ENCODE measurements at regions not wholly inside any gene's neighbourhood (a gene's known extent, or its start where the extent isn't known, plus 50 kb on each side); places are given as distances from the start of the nearest gene placed in this dataset.

DNA sequence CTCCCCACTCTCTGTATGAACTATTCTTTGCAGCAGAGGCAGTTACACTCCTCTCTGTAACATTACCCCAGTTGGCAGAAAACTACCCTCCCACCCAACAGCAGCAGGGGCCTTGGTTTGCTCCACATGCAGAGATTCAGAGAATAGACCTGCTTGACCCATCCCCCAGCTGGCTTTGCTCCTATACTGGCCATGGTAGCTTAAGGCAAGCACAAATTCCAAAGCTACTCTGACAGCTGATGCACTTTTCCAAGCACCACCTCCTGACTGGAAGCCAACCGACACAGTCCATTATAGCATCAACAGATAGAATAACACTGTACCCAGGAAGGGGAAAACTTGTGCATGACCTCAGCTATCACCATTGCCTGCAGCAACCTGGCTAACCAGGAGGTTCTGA is 846.5 kb upstream of the NCAM2 start:
- DNase-seq (ENCODE audit: low spot score), result no peak
- Histone ChIP-seq H3K4me1 (ENCODE audit: control insufficient read depth in 2 of 2, insufficient read depth in 1 of 2, low read depth in 1 of 2, low read length in 2 of 2) (no peaks in the 10 kb centered on the region), H2AFZ (ENCODE audit: low read length) (no peak overlapping the region), H2AK5ac (ENCODE audit: low read depth, low read length) (no peak overlapping the region), H3K27ac (replicated peaks; ENCODE audit: low read length) (no peak overlapping the region), H2BK15ac (ENCODE audit: low read length) (no peak overlapping the region), H2BK120ac (ENCODE audit: low read depth, low read length) (no peak overlapping the region), H3K9me3 (replicated peaks in 1 of 2; ENCODE audit: control insufficient read depth in 2 of 2, insufficient read depth in 1 of 2, low read depth in 1 of 2, low read length in 2 of 2) (peaks cover 0 to 8% of the 10 kb centered on the region in 2 donors), H3K4me2 (ENCODE audit: insufficient read depth, low read length, poor library complexity, severe bottlenecking) (no peak overlapping the region), H3K14ac (ENCODE audit: low read length) (no peak overlapping the region), H3K27me3 (ENCODE audit: control insufficient read depth in 3 of 3, insufficient read depth in 3 of 3, low read depth in 1 of 3, low read length in 3 of 3) (no peaks in the 10 kb centered on the region), H3K23ac (ENCODE audit: low read depth, low read length, poor library complexity) (no peak overlapping the region), H4K8ac (ENCODE audit: low read depth, low read length) (no peak overlapping the region), H3K36me3 (replicated peaks in 1 of 2; ENCODE audit: control insufficient read depth in 2 of 2, insufficient read depth in 2 of 2, low read length in 2 of 2) (no peaks in the 10 kb centered on the region), H4K91ac (ENCODE audit: low read depth, low read length, poor library complexity) (no peak overlapping the region), H3K18ac (ENCODE audit: low read length) (no peak overlapping the region), H3K79me1 (ENCODE audit: low read depth, low read length) (no peaks in the 10 kb centered on the region), H2BK5ac (ENCODE audit: low read length) (no peak overlapping the region), H3K4ac (ENCODE audit: low read length) (no peak overlapping the region), H2BK12ac (ENCODE audit: low read length) (no peak overlapping the region), H3K9ac (ENCODE audit: low read depth, low read length, poor library complexity) (no peak overlapping the region), H3K4me3 (ENCODE audit: low read length in 2 of 2) (no peak overlapping the region)
- WGBS, 2 donors (ENCODE audit: extremely low coverage in 2 of 2, insufficient read length in 2 of 2, insufficient replicate concordance in 1 of 2), result no CpG with 5 or more reads among the region's 1 CpG

DNA sequence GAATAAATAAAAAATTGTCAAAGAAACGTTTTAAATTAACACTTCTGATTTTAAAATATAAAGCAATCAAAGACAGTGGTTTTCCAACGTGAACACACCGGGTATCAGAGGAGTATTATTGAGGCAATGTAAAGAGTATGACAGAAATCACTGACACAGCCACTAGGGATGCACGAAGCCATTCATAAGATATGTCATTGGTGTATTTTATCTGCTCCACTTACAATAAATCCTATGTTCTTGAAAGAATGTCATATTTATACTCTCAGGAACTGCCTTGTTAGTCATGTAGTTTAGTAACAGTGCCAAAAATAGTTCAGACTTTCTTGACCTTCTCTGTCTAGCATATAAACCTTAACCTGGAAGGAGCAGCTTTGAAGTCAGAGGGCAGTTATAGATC is 835.0 kb upstream of the NCAM2 start:
- no CpG with 5 or more reads among the region's 4 CpGs for WGBS, 2 donors (ENCODE audit: extremely low coverage in 2 of 2, insufficient read length in 2 of 2, insufficient replicate concordance in 1 of 2)
- Histone ChIP-seq H3K4me2 (ENCODE audit: insufficient read depth, low read length, poor library complexity, severe bottlenecking) (no peak overlapping the region), H3K27me3 (ENCODE audit: control insufficient read depth in 3 of 3, insufficient read depth in 3 of 3, low read depth in 1 of 3, low read length in 3 of 3) (no peaks in the 10 kb centered on the region), H3K27ac (replicated peaks; ENCODE audit: low read length) (no peak overlapping the region), H3K36me3 (replicated peaks in 1 of 2; ENCODE audit: control insufficient read depth in 2 of 2, insufficient read depth in 2 of 2, low read length in 2 of 2) (no peaks in the 10 kb centered on the region), H2BK5ac (ENCODE audit: low read length) (no peak overlapping the region), H3K9me3 (replicated peaks in 1 of 2; ENCODE audit: control insufficient read depth in 2 of 2, insufficient read depth in 1 of 2, low read depth in 1 of 2, low read length in 2 of 2) (peaks cover 0 to 2% of the 10 kb centered on the region in 2 donors), H2BK12ac (ENCODE audit: low read length) (no peak overlapping the region), H2AK5ac (ENCODE audit: low read depth, low read length) (no peak overlapping the region), H3K14ac (ENCODE audit: low read length) (no peak overlapping the region), H3K23ac (ENCODE audit: low read depth, low read length, poor library complexity) (no peak overlapping the region), H3K18ac (ENCODE audit: low read length) (no peak overlapping the region), H2BK120ac (ENCODE audit: low read depth, low read length) (no peak overlapping the region), H4K91ac (ENCODE audit: low read depth, low read length, poor library complexity) (no peak overlapping the region), H2AFZ (ENCODE audit: low read length) (no peak overlapping the region), H3K4me3 (ENCODE audit: low read length in 2 of 2) (no peak overlapping the region), H3K79me1 (ENCODE audit: low read depth, low read length) (no peaks in the 10 kb centered on the region), H3K4ac (ENCODE audit: low read length) (no peak overlapping the region), H2BK15ac (ENCODE audit: low read length) (no peak overlapping the region), H3K4me1 (ENCODE audit: control insufficient read depth in 2 of 2, insufficient read depth in 1 of 2, low read depth in 1 of 2, low read length in 2 of 2) (no peaks in the 10 kb centered on the region), H4K8ac (ENCODE audit: low read depth, low read length) (no peak overlapping the region), H3K9ac (ENCODE audit: low read depth, low read length, poor library complexity) (no peak overlapping the region)
- no peak for DNase-seq (ENCODE audit: low spot score)

DNA sequence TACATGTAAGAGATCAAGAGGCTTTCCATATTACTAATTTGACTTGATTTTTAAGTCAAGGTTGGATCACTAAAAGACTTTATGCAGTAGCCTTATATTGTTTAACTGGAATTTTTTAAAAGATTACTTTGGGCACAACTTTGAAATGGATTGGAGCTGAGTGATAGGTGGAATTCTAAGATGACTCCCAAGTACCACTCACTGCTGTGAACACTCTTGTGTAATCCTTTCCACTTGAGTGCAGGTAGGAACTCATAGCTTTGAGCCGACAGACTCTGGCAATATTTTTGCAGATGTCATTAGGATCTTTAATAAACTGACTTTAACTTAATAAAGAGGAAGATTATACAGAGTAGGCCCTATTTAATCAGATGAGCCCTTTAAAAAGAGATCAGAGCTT is 831.1 kb upstream of the NCAM2 start:
- H3K14ac ChIP-seq (ENCODE audit: low read length), result no peak overlapping the region

DNA sequence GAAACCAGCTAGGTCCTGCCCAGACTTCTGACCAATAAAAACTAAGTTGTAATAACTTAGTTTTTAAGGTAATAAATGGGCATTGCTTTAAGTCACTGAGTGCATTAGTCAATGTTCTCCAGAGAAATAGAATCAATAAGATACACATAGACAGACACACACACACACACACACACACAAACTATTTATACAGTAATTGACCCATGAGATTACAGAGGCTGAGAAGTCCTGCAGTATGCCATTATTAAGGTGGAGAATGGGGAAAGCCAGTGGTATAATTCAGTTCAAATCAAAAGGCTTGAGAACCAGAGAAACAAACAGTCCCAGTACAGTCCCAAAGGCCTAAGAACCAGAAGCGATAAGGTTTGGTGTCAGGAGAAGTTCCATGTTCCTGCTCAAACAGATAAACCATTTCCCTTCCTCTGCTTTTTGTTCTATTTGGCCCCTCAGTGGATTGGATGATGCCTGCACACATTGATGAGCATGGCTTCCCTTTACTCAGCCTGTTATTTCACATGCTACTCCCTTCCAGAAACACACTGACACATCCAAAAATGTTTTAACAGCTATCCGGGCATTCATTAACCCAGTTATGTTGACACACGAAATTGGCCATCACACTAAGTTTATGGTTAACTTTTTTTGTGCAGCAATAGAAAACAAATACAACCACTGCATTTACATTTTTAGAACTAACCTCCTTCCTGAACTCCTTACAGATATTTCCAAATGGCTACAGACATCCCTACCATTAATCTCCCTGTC is 828.2 kb upstream of the NCAM2 start:
- Histone ChIP-seq H4K91ac (ENCODE audit: low read depth, low read length, poor library complexity) (no peak overlapping the region), H3K4ac (ENCODE audit: low read length) (no peak overlapping the region), H3K27ac (replicated peaks; ENCODE audit: low read length) (no peak overlapping the region), H3K27me3 (ENCODE audit: control insufficient read depth in 3 of 3, insufficient read depth in 3 of 3, low read depth in 1 of 3, low read length in 3 of 3) (no peaks in the 10 kb centered on the region), H2AK5ac (ENCODE audit: low read depth, low read length) (no peak overlapping the region), H3K9me3 (replicated peaks in 1 of 2; ENCODE audit: control insufficient read depth in 2 of 2, insufficient read depth in 1 of 2, low read depth in 1 of 2, low read length in 2 of 2) (peaks cover 0 to 2% of the 10 kb centered on the region in 2 donors), H2BK15ac (ENCODE audit: low read length) (no peak overlapping the region), H3K18ac (ENCODE audit: low read length) (no peak overlapping the region), H3K23ac (ENCODE audit: low read depth, low read length, poor library complexity) (no peak overlapping the region), H3K79me1 (ENCODE audit: low read depth, low read length) (no peaks in the 10 kb centered on the region), H3K36me3 (replicated peaks in 1 of 2; ENCODE audit: control insufficient read depth in 2 of 2, insufficient read depth in 2 of 2, low read length in 2 of 2) (no peaks in the 10 kb centered on the region), H3K4me2 (ENCODE audit: insufficient read depth, low read length, poor library complexity, severe bottlenecking) (no peak overlapping the region), H3K14ac (ENCODE audit: low read length) (no peak overlapping the region), H4K8ac (ENCODE audit: low read depth, low read length) (no peak overlapping the region), H2BK5ac (ENCODE audit: low read length) (no peak overlapping the region), H2BK120ac (ENCODE audit: low read depth, low read length) (no peak overlapping the region), H3K4me1 (ENCODE audit: control insufficient read depth in 2 of 2, insufficient read depth in 1 of 2, low read depth in 1 of 2, low read length in 2 of 2) (no peaks in the 10 kb centered on the region), H3K9ac (ENCODE audit: low read depth, low read length, poor library complexity) (no peak overlapping the region), H3K4me3 (ENCODE audit: low read length in 2 of 2) (no peak overlapping the region), H2BK12ac (ENCODE audit: low read length) (no peak overlapping the region), H2AFZ (ENCODE audit: low read length) (no peak overlapping the region)
- WGBS, 2 donors (ENCODE audit: extremely low coverage in 2 of 2, insufficient read length in 2 of 2, insufficient replicate concordance in 1 of 2), result no CpG with 5 or more reads among the region's 3 CpGs
- DNase-seq (ENCODE audit: low spot score), result no peak

More for the DNA sequence above, 831.1 kb upstream of the NCAM2 start:
- H2AFZ ChIP-seq (ENCODE audit: low read length), result no peak overlapping the region
- H3K23ac ChIP-seq (ENCODE audit: low read depth, low read length, poor library complexity), result no peak overlapping the region
- peaks cover 0 to 2% of the 10 kb centered on the region in 2 donors for H3K9me3 ChIP-seq (replicated peaks in 1 of 2; ENCODE audit: control insufficient read depth in 2 of 2, insufficient read depth in 1 of 2, low read depth in 1 of 2, low read length in 2 of 2)
- H3K9ac ChIP-seq (ENCODE audit: low read depth, low read length, poor library complexity), result no peak overlapping the region
- H4K8ac ChIP-seq (ENCODE audit: low read depth, low read length), result no peak overlapping the region
- no peak overlapping the region for H2BK12ac ChIP-seq (ENCODE audit: low read length)
- H2BK120ac ChIP-seq (ENCODE audit: low read depth, low read length), result no peak overlapping the region
- no CpG with 5 or more reads among the region's 1 CpG for WGBS, 2 donors (ENCODE audit: extremely low coverage in 2 of 2, insufficient read length in 2 of 2, insufficient replicate concordance in 1 of 2)
- H2BK15ac ChIP-seq (ENCODE audit: low read length), result no peak overlapping the region
- no peaks in the 10 kb centered on the region for H3K27me3 ChIP-seq (ENCODE audit: control insufficient read depth in 3 of 3, insufficient read depth in 3 of 3, low read depth in 1 of 3, low read length in 3 of 3)
- H3K4me2 ChIP-seq (ENCODE audit: insufficient read depth, low read length, poor library complexity, severe bottlenecking), result no peak overlapping the region
- H3K36me3 ChIP-seq (replicated peaks in 1 of 2; ENCODE audit: control insufficient read depth in 2 of 2, insufficient read depth in 2 of 2, low read length in 2 of 2), result no peaks in the 10 kb centered on the region
- no peak overlapping the region for H3K18ac ChIP-seq (ENCODE audit: low read length)
- H3K4me3 ChIP-seq (ENCODE audit: low read length in 2 of 2), result no peak overlapping the region
- H2AK5ac ChIP-seq (ENCODE audit: low read depth, low read length), result no peak overlapping the region
- no peaks in the 10 kb centered on the region for H3K79me1 ChIP-seq (ENCODE audit: low read depth, low read length)
- no peak for DNase-seq (ENCODE audit: low spot score)
- no peaks in the 10 kb centered on the region for H3K4me1 ChIP-seq (ENCODE audit: control insufficient read depth in 2 of 2, insufficient read depth in 1 of 2, low read depth in 1 of 2, low read length in 2 of 2)
- no peak overlapping the region for H3K4ac ChIP-seq (ENCODE audit: low read length)
- no peak overlapping the region for H2BK5ac ChIP-seq (ENCODE audit: low read length)
- no peak overlapping the region for H3K27ac ChIP-seq (replicated peaks; ENCODE audit: low read length)
- H4K91ac ChIP-seq (ENCODE audit: low read depth, low read length, poor library complexity), result no peak overlapping the region

Measured in neuronal stem cell (in vitro differentiated cells).